ENCODE measurements at regions not wholly inside any gene's neighbourhood (a gene's known extent, or its start where the extent isn't known, plus 50 kb on each side); places are given as distances from the start of the nearest gene placed in this dataset.
"Not testable (repeated sequence)": the region's sequence is repeated elsewhere in the genome, so short reads cannot be mapped to it uniquely, and the experiment has no call there.

DNA sequence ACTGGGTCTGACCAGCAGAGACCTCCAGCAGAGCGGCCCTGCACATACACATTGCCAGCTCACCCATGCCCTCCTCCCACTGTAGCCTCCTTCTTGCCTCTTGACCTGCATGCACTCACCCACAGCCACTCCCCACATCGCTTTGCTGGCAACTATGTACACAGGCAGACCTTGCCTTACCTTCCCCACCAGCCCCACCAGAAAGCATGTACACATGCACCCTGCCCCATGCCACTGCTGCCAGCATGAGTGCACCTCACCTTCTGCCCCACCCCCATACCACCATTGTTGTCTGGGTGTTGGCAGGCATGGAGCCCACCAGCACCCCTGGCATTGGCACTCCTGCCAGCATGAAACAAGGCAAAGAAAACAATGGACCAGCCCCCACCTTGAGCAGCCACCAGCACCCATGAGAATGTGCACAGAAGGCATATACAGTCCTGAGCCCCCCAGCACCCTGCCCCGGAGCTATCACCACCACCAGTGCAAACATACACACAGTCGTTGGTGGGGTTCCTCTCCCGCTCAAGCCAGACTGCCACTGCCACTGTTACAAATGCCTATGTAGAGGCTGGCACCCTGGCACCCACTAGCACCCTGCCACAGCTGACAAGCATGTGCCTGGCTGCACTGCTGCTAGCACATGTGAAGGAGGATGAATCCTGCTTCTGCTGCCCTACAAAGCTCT lies 171.4 kb upstream of the NR4A3 start:
- Histone ChIP-seq H3K27me3 (ENCODE audit: control insufficient read depth, insufficient read depth, low read length) (no peaks in the 10 kb centered on the region), H3K4me3 (ENCODE audit: low read length) (no peak overlapping the region), H3K9me3 (ENCODE audit: control insufficient read depth, low read depth, low read length) (no peaks in the 10 kb centered on the region), H3K9ac (ENCODE audit: low read length) (no peak overlapping the region), H3K4me1 (ENCODE audit: control insufficient read depth, low read depth, low read length) (no peaks in the 10 kb centered on the region), H3K27ac (ENCODE audit: low read length) (no peak overlapping the region), H3K36me3 (ENCODE audit: control insufficient read depth, low read depth, low read length) (no peaks in the 10 kb centered on the region)

DNA sequence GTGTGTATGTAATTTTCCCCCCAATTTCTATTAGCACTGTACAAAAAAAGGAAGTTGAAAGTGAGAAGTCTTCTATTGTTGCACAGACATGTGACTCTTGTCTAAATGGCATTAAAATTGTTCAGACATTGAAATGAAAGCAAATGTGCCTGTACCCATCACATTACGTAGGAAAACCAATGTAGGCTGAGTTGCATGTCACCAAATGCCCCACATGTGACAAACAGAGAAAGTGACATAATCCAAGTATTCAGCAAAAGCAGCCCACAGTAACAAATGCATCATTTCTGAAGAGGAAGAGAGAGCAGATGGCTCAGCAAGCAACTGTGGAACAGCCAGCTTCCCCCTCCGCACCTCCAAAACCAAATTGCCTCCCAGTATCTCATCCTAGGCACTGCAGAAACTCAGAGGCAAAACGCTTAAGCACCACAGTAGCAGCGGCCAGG lies 161.5 kb upstream of the NR4A3 start:
- Histone ChIP-seq H3K4me1 (ENCODE audit: control insufficient read depth, low read depth, low read length) (no peaks in the 10 kb centered on the region), H3K36me3 (ENCODE audit: control insufficient read depth, low read depth, low read length) (no peaks in the 10 kb centered on the region), H3K27me3 (ENCODE audit: control insufficient read depth, insufficient read depth, low read length) (no peaks in the 10 kb centered on the region), H3K9me3 (ENCODE audit: control insufficient read depth, low read depth, low read length) (no peaks in the 10 kb centered on the region), H3K9ac (ENCODE audit: low read length) (no peak overlapping the region), H3K27ac (ENCODE audit: low read length) (no peak overlapping the region), H3K4me3 (ENCODE audit: low read length) (no peak overlapping the region)

DNA sequence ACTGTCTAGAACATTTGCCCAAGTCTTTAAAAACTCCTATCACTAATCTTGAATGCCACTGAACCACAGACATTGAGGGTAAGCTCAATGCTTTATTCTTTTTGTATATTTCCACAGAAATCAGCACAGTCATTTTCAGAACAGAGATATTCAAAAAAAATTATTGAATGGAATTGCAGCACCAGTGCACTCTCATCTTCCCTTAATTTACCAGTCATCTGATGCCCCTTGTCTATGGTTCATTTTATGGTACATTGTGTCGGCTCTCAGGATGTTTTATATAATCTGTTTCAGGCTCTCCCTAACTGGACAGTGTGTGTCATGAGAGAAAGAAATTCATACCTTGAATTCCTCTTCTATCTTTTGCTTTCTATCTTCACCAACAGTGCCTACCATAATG lies 158.4 kb upstream of the NR4A3 start:
- H3K27me3 ChIP-seq (ENCODE audit: control insufficient read depth, insufficient read depth, low read length): no peaks in the 10 kb centered on the region
- no peaks in the 10 kb centered on the region for H3K9me3 ChIP-seq (ENCODE audit: control insufficient read depth, low read depth, low read length)
- peaks cover 3% of the 10 kb centered on the region for H3K4me1 ChIP-seq (ENCODE audit: control insufficient read depth, low read depth, low read length)
- H3K9ac ChIP-seq (ENCODE audit: low read length): no peak overlapping the region
- H3K36me3 ChIP-seq (ENCODE audit: control insufficient read depth, low read depth, low read length): no peaks in the 10 kb centered on the region
- H3K27ac ChIP-seq (ENCODE audit: low read length): no peak overlapping the region
- H3K4me3 ChIP-seq (ENCODE audit: low read length): no peak overlapping the region

DNA sequence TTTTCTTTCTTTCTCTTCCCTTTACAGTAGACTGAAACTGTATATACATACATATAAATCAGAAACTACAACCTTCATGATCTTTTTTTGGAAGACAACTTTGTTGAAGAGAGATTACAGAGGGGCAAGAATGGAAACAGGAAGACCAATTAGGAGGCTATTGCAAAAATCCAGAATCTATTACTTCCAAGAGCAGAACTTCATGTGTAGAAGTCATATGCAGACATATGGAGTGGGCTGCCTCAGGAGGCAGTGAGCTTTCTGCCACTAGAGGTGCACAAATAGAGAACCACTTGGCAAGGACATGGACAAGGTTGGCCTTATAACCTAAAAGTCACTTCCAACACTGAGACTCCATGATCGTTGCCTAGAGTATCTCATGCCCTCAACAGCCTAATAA lies 157.8 kb upstream of the NR4A3 start:
- Histone ChIP-seq H3K9ac (ENCODE audit: low read length) (no peak overlapping the region), H3K4me3 (ENCODE audit: low read length) (no peak overlapping the region), H3K27me3 (ENCODE audit: control insufficient read depth, insufficient read depth, low read length) (no peaks in the 10 kb centered on the region), H3K27ac (ENCODE audit: low read length) (no peak overlapping the region), H3K36me3 (ENCODE audit: control insufficient read depth, low read depth, low read length) (no peaks in the 10 kb centered on the region), H3K4me1 (ENCODE audit: control insufficient read depth, low read depth, low read length) (peaks cover 5% of the 10 kb centered on the region), H3K9me3 (ENCODE audit: control insufficient read depth, low read depth, low read length) (no peaks in the 10 kb centered on the region)

DNA sequence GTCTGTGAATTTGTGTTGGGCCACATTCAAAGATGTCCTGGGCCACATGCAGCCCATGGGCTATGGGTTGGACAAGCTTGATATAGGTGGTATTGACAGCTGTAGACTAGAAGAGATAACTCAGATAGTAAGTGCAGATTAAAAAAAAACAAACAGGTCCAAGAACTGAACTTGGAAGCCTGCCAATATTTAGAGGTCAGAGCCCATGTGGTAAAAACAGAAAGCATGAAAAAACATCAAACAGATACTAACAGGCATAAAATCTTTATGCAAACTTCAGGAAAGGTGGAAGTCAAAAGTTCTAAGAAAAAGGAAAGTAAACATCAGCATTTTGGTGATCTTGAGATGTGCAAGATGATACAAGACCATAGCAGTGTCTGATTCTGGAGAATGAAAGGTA lies 155.1 kb upstream of the NR4A3 start:
- no peaks in the 10 kb centered on the region for H3K36me3 ChIP-seq (ENCODE audit: control insufficient read depth, low read depth, low read length)
- H3K9me3 ChIP-seq (ENCODE audit: control insufficient read depth, low read depth, low read length): no peaks in the 10 kb centered on the region
- H3K4me1 ChIP-seq (ENCODE audit: control insufficient read depth, low read depth, low read length): peaks cover 9% of the 10 kb centered on the region
- H3K4me3 ChIP-seq (ENCODE audit: low read length): no peak overlapping the region
- no peaks in the 10 kb centered on the region for H3K27me3 ChIP-seq (ENCODE audit: control insufficient read depth, insufficient read depth, low read length)
- H3K9ac ChIP-seq (ENCODE audit: low read length): no peak overlapping the region
- no peak overlapping the region for H3K27ac ChIP-seq (ENCODE audit: low read length)

DNA sequence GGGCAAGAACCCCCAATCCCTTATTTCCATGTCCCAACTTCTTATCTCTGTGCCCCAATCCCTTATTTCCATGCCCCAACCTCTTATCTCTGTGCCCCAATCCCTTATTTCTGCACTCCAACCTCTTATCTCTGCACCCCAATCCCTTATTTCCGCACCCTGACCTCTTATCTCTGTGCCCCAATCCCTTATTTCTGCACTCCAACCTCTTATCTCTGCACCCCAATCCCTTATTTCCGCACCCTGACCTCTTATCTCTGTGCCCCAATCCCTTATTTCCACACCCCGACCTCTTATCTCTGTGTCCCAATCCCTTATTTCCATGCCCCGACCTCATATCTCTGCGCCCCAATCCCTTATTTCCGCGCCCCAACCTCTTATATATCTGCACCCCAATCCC lies 150.8 kb upstream of the NR4A3 start:
- not testable (repeated sequence) for H3K27ac ChIP-seq (ENCODE audit: low read length); H3K4me1 ChIP-seq (ENCODE audit: control insufficient read depth, low read depth, low read length); H3K4me3 ChIP-seq (ENCODE audit: low read length); H3K36me3 ChIP-seq (ENCODE audit: control insufficient read depth, low read depth, low read length); H3K27me3 ChIP-seq (ENCODE audit: control insufficient read depth, insufficient read depth, low read length); H3K9ac ChIP-seq (ENCODE audit: low read length); H3K9me3 ChIP-seq (ENCODE audit: control insufficient read depth, low read depth, low read length)

DNA sequence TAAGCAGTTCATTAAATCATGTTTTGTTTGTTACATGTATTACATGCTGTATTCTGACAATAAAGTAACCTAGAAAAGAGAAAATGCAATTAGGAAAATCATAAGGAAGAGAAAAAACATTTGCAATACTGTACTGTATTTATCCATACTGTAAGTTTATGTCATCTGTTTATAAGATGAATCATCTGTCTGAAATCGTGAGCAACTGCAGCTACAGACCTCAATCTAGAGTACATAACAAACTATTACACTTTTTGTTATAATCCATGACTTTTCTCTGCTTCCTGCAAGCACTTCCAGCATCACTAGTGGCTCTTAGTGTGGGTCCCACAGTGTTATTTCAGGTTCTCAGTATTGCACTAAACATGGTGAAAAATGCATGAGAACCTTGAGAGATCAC lies 144.4 kb upstream of the NR4A3 start:
- no peaks in the 10 kb centered on the region for H3K4me1 ChIP-seq (ENCODE audit: control insufficient read depth, low read depth, low read length)
- no peak overlapping the region for H3K4me3 ChIP-seq (ENCODE audit: low read length)
- no peak overlapping the region for H3K27ac ChIP-seq (ENCODE audit: low read length)

DNA sequence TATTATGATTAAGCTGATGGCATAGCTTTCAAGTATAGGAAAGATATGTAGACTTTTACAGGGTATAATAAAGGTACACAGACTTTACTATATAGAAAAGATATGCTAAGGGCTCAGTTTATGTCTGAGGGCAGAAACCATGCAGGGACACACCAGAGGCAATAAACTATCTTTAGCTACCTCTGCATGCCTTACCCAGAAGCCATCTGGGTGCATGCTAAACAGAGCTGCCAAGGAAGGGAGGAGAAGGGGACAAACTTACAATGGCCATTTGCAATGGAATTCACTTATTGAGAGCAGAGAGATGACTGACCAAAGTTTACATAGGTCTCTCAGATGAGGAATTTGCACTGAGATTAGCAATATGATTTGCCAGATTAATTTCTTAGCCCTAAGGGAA lies 143.1 kb upstream of the NR4A3 start:
- Histone ChIP-seq H3K27ac (ENCODE audit: low read length) (no peak overlapping the region), H3K4me3 (ENCODE audit: low read length) (no peak overlapping the region), H3K9me3 (ENCODE audit: control insufficient read depth, low read depth, low read length) (peaks cover 11% of the 10 kb centered on the region), H3K27me3 (ENCODE audit: control insufficient read depth, insufficient read depth, low read length) (no peaks in the 10 kb centered on the region), H3K9ac (ENCODE audit: low read length) (no peak overlapping the region), H3K4me1 (ENCODE audit: control insufficient read depth, low read depth, low read length) (no peaks in the 10 kb centered on the region), H3K36me3 (ENCODE audit: control insufficient read depth, low read depth, low read length) (no peaks in the 10 kb centered on the region)

More for the DNA sequence above, 144.4 kb upstream of the NR4A3 start:
- no peak overlapping the region for H3K9ac ChIP-seq (ENCODE audit: low read length)
- H3K27me3 ChIP-seq (ENCODE audit: control insufficient read depth, insufficient read depth, low read length): no peaks in the 10 kb centered on the region
- no peaks in the 10 kb centered on the region for H3K36me3 ChIP-seq (ENCODE audit: control insufficient read depth, low read depth, low read length)
- peaks cover 11% of the 10 kb centered on the region for H3K9me3 ChIP-seq (ENCODE audit: control insufficient read depth, low read depth, low read length)

DNA sequence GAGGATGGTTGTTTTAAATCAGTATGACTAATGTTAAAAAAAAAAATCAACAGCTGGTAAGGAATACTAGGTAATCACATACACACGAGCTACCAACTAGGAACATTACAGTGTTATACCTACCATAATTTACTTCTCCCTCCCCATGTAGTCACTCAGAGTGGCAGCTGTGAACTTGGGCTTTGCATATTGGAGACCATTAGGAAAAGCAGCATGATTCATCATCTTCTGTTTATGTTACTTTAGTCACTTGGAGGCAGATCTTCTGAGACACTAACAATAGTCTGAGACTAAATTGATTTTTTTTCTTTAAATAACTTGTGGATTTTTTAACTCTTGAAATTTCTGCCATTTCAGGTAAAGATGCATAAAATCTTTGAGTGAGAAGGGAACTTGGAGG lies 141.5 kb upstream of the NR4A3 start:
- Histone ChIP-seq H3K9ac (ENCODE audit: low read length) (no peak overlapping the region), H3K27ac (ENCODE audit: low read length) (no peak overlapping the region), H3K36me3 (ENCODE audit: control insufficient read depth, low read depth, low read length) (no peaks in the 10 kb centered on the region), H3K27me3 (ENCODE audit: control insufficient read depth, insufficient read depth, low read length) (no peaks in the 10 kb centered on the region), H3K9me3 (ENCODE audit: control insufficient read depth, low read depth, low read length) (peaks cover 11% of the 10 kb centered on the region), H3K4me3 (ENCODE audit: low read length) (no peak overlapping the region), H3K4me1 (ENCODE audit: control insufficient read depth, low read depth, low read length) (no peaks in the 10 kb centered on the region)

DNA sequence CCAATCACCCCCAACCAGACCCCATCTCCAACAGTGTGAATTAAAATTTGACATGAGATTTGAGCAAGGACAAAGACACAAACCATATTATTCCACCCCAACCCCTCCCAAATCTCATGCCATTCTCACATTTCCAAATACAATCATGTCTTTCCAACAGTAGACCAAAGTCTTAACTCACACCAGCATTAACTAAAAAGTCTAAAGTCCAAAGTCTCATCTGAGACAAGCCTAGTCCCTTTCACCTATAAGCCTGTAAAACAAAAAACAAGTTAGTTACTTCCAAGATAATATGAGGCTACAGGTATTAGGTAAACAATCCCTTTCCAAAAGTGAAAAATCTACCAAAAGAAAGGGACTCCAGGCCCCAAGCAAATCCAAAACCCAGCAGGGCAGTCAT lies 140.6 kb upstream of the NR4A3 start:
- Histone ChIP-seq H3K27me3 (ENCODE audit: control insufficient read depth, insufficient read depth, low read length) (no peaks in the 10 kb centered on the region), H3K4me1 (ENCODE audit: control insufficient read depth, low read depth, low read length) (no peaks in the 10 kb centered on the region), H3K4me3 (ENCODE audit: low read length) (no peak overlapping the region), H3K9ac (ENCODE audit: low read length) (no peak overlapping the region), H3K36me3 (ENCODE audit: control insufficient read depth, low read depth, low read length) (no peaks in the 10 kb centered on the region), H3K9me3 (ENCODE audit: control insufficient read depth, low read depth, low read length) (peaks cover 6% of the 10 kb centered on the region), H3K27ac (ENCODE audit: low read length) (no peak overlapping the region)

DNA sequence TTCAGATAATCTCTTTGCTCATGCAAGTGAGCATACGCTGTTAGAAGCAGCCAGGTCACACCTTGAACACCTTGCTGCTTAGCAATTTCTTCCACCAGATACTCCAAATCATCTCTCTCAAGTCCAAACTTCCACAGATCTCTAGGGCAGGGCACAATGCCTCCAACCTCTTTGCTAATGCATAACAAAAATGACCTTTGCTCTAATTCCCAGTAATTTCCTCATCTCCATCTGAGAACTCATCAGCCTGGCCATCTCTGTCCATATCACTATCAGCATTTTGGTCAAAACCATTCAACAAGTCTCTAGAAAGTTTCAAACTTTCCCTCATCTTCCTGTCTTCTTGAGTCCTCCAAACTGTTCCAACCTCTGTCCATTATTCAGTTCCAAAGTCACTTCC lies 139.3 kb upstream of the NR4A3 start:
- no peak overlapping the region for H3K9ac ChIP-seq (ENCODE audit: low read length)
- H3K27ac ChIP-seq (ENCODE audit: low read length): no peak overlapping the region
- H3K4me1 ChIP-seq (ENCODE audit: control insufficient read depth, low read depth, low read length): no peaks in the 10 kb centered on the region
- H3K9me3 ChIP-seq (ENCODE audit: control insufficient read depth, low read depth, low read length): no peaks in the 10 kb centered on the region
- no peaks in the 10 kb centered on the region for H3K27me3 ChIP-seq (ENCODE audit: control insufficient read depth, insufficient read depth, low read length)
- H3K36me3 ChIP-seq (ENCODE audit: control insufficient read depth, low read depth, low read length): no peaks in the 10 kb centered on the region
- H3K4me3 ChIP-seq (ENCODE audit: low read length): no peak overlapping the region

DNA sequence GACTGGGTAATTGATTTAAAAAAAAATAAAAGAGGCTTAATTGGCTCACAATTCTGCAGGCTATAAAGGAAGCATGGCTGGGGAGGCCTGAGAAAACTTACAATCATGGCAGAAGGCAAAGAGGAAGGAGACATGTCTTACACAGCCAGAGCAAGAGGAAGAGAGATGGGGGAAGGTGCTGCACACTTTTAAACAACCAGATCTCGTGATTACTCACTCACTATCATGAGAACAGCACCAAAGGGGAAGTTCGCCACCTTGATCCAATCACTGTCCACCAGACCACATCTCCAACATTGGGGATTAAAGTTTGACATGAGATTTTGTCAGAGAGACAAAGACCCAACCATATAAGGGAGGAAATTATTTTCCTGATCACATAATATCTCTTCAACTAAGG lies 138.8 kb upstream of the NR4A3 start:
- Histone ChIP-seq H3K9me3 (ENCODE audit: control insufficient read depth, low read depth, low read length) (no peaks in the 10 kb centered on the region), H3K4me1 (ENCODE audit: control insufficient read depth, low read depth, low read length) (no peaks in the 10 kb centered on the region), H3K27me3 (ENCODE audit: control insufficient read depth, insufficient read depth, low read length) (no peaks in the 10 kb centered on the region), H3K4me3 (ENCODE audit: low read length) (no peak overlapping the region), H3K36me3 (ENCODE audit: control insufficient read depth, low read depth, low read length) (no peaks in the 10 kb centered on the region), H3K27ac (ENCODE audit: low read length) (no peak overlapping the region), H3K9ac (ENCODE audit: low read length) (no peak overlapping the region)

Measured in iPS-18a (cell line).